H9 (cell line): ENCODE measurements at regions not wholly inside any gene's neighbourhood (a gene's known extent, or its start where the extent isn't known, plus 50 kb on each side); places are given as distances from the start of the nearest gene placed in this dataset.

Experiments used
- DNase-seq: peaks from one replicate; pipeline ENCODE4 v3.0.0-alpha.2; 2017
- H2AFZ ChIP-seq: one replicate; pipeline ENCODE4 v1.6.1; 2013; ENCODE audit warnings: mild to moderate bottlenecking, low read length, control low read depth, moderate library complexity
- H2AK5ac ChIP-seq: 2 replicates; pipeline ENCODE4 v1.6.1; 2013; ENCODE audit warnings: low read length, control low read depth, mixed read lengths; ENCODE audit not compliant: insufficient read length
- H2BK120ac ChIP-seq: one replicate; pipeline ENCODE4 v1.6.1; 2013; ENCODE audit warnings: low read depth, mild to moderate bottlenecking, low read length, control low read depth, inconsistent platforms; ENCODE audit not compliant: poor library complexity, severe bottlenecking
- H2BK12ac ChIP-seq: 2 replicates; pipeline ENCODE4 v1.6.1; 2013; ENCODE audit warnings: low read length, control low read depth, mixed read lengths, low read depth; ENCODE audit not compliant: insufficient read length
- H2BK15ac ChIP-seq: 2 replicates; pipeline ENCODE4 v1.6.1; 2013; ENCODE audit warnings: low read depth, low read length, control low read depth
- H2BK20ac ChIP-seq: one replicate; pipeline ENCODE4 v1.6.1; 2013; ENCODE audit warnings: low read depth, mild to moderate bottlenecking, low read length, control low read depth, inconsistent platforms; ENCODE audit not compliant: poor library complexity, severe bottlenecking
- H2BK5ac ChIP-seq: 2 replicates; pipeline ENCODE4 v1.6.1; 2013; ENCODE audit warnings: low read length, control low read depth, mixed read lengths; ENCODE audit not compliant: insufficient read length
- H3K14ac ChIP-seq: 2 replicates; pipeline ENCODE4 v1.6.1; 2013; ENCODE audit warnings: low read length, control low read depth; ENCODE audit not compliant: insufficient read depth
- H3K18ac ChIP-seq: 2 replicates; pipeline ENCODE4 v1.6.1; 2013; ENCODE audit warnings: low read depth, mild to moderate bottlenecking, mixed read lengths, low read length, control low read depth; ENCODE audit not compliant: insufficient read length
- H3K23ac ChIP-seq: 2 replicates; pipeline ENCODE4 v1.6.1; 2013; ENCODE audit warnings: low read length, control low read depth, mixed read lengths, low read depth; ENCODE audit not compliant: insufficient read length
- H3K23me2 ChIP-seq: 2 replicates; pipeline ENCODE4 v1.6.1; 2013; ENCODE audit warnings: low read depth, mild to moderate bottlenecking, mixed read lengths, low read length, control low read depth; ENCODE audit not compliant: insufficient read length, poor library complexity, severe bottlenecking
- H3K27ac ChIP-seq: 2 replicates; pipeline ENCODE4 v1.5.1; 2013; ENCODE audit warnings: low read length, control low read depth, mixed read lengths, low read depth; ENCODE audit not compliant: insufficient read length
- H3K27me3 ChIP-seq: 2 replicates; pipeline ENCODE4 v1.6.1; 2013; ENCODE audit warnings: low read length, control low read depth, inconsistent platforms; ENCODE audit not compliant: insufficient read depth
- H3K4ac ChIP-seq: 2 replicates; pipeline ENCODE4 v1.6.1; 2013; ENCODE audit warnings: low read depth, mild to moderate bottlenecking, control low read depth, inconsistent platforms, low read length, moderate library complexity
- H3K4me1 ChIP-seq: 2 replicates; pipeline ENCODE4 v1.6.1; 2013; ENCODE audit warnings: low read length, control low read depth, inconsistent platforms; ENCODE audit not compliant: insufficient read depth
- H3K4me2 ChIP-seq: 2 replicates; pipeline ENCODE4 v1.6.1; 2013; ENCODE audit warnings: low read length, control low read depth, mixed read lengths; ENCODE audit not compliant: insufficient read length, insufficient read depth
- H3K56ac ChIP-seq: 2 replicates; pipeline ENCODE4 v1.6.1; 2013; ENCODE audit warnings: low read depth, mild to moderate bottlenecking, mixed read lengths, low read length, control low read depth; ENCODE audit not compliant: insufficient read length
- H3K79me1 ChIP-seq: 2 replicates; pipeline ENCODE4 v1.6.1; 2013; ENCODE audit warnings: low read depth, mild to moderate bottlenecking, moderate library complexity, low read length, control low read depth, inconsistent platforms; ENCODE audit not compliant: insufficient read depth, poor library complexity, severe bottlenecking
- H3K79me2 ChIP-seq: 2 replicates; pipeline ENCODE4 v1.6.1; 2013; ENCODE audit warnings: low read length, control low read depth, inconsistent platforms; ENCODE audit not compliant: insufficient read depth
- H3K9ac ChIP-seq: 2 replicates; pipeline ENCODE4 v1.6.1; 2013; ENCODE audit warnings: low read length, control low read depth, mixed read lengths; ENCODE audit not compliant: insufficient read length; ENCODE audit errors: extremely low read depth
- H3K9me3 ChIP-seq: one replicate; pipeline ENCODE4 v1.6.1; 2013; ENCODE audit warnings: low read depth, low read length, inconsistent platforms; ENCODE audit not compliant: control insufficient read depth
- H3T11ph ChIP-seq: one replicate; pipeline ENCODE4 v1.6.1; 2013; ENCODE audit warnings: mild to moderate bottlenecking, low read length, control low read depth, inconsistent platforms
- H4K20me1 ChIP-seq: one replicate; pipeline ENCODE4 v1.6.1; 2013; ENCODE audit not compliant: control insufficient read depth, insufficient read length, insufficient read depth
- H4K5ac ChIP-seq: 2 replicates; pipeline ENCODE4 v1.6.1; 2013; ENCODE audit warnings: low read depth, mild to moderate bottlenecking, mixed read lengths, low read length, control low read depth; ENCODE audit not compliant: insufficient read length
- H4K8ac ChIP-seq: replicated peaks from 2 replicates; pipeline ENCODE4 v1.6.1; 2013; ENCODE audit warnings: low read length, control low read depth, mixed read lengths, low read depth; ENCODE audit not compliant: insufficient read length
- H4K91ac ChIP-seq: 2 replicates; pipeline ENCODE4 v1.6.1; 2013; ENCODE audit warnings: low read depth, mild to moderate bottlenecking, moderate library complexity, mixed read lengths, low read length, control low read depth; ENCODE audit not compliant: insufficient read length
- H3K27ac Mint-ChIP-seq, 3 experiments: 2 replicates in 2 of 3; 3 replicates in 1 of 3; pipeline ENCODE4 v1.8.0; 2020 to 2021; ENCODE audit warnings: mixed read lengths in 3 of 3, mild to moderate bottlenecking in 1 of 3, moderate library complexity in 1 of 3
- H3K27me3 Mint-ChIP-seq: 2 replicates; pipeline ENCODE4 v1.8.0; 2021; ENCODE audit warnings: low read depth, mild to moderate bottlenecking, moderate library complexity, mixed read lengths
- H3K36me3 Mint-ChIP-seq, 3 experiments: 2 replicates in 2 of 3; 3 replicates in 1 of 3; pipeline ENCODE4 v1.8.0; 2020 to 2021; ENCODE audit warnings: low read depth in 3 of 3, mixed read lengths in 3 of 3; ENCODE audit not compliant: insufficient read depth in 1 of 3
- H3K4me1 Mint-ChIP-seq, 2 experiments: 2 replicates each; pipeline ENCODE4 v1.8.0; 2020; ENCODE audit warnings: mixed read lengths in 2 of 2
- H3K4me3 Mint-ChIP-seq, 2 experiments: 2 replicates in 1 of 2; 3 replicates in 1 of 2; pipeline ENCODE4 v1.8.0; 2020 to 2021; ENCODE audit warnings: mild to moderate bottlenecking in 2 of 2, mixed read lengths in 2 of 2, moderate library complexity in 1 of 2
- H3K9me3 Mint-ChIP-seq, 2 experiments: 2 replicates in 1 of 2; 3 replicates in 1 of 2; pipeline ENCODE4 v1.8.0; 2020; ENCODE audit warnings: mild to moderate bottlenecking in 2 of 2, mixed read lengths in 2 of 2, moderate library complexity in 1 of 2
- WGBS: extraction: QIAGEN DNeasy Blood & Tissue Kit; methylation state at CpG from one replicate; pipeline ENCODE4 v1.1.7; 2013; ENCODE audit warnings: missing lambda C conversion rate, low lambda C conversion rate, mixed read lengths; ENCODE audit not compliant: insufficient read length; ENCODE audit errors: extremely low coverage; 5-methylcytosine and 5-hydroxymethylcytosine counted together
- TF ChIP-seq, protein P1 (sequence below): fragments of 200-600 bp; sonication (generic); conservative IDR thresholded peaks from 3 replicates; pipeline ENCODE4 v1.8.0; 2021; ENCODE audit warnings: antibody characterized with exemption, mild to moderate bottlenecking

- DNase-seq = no peak
- no peak overlapping the region for H3K4me3 Mint-ChIP-seq
- no peak overlapping the region for H3K56ac ChIP-seq
- no peak overlapping the region for H3T11ph ChIP-seq
- H3K27ac ChIP-seq = no peak overlapping the region
- H2BK15ac ChIP-seq = no peak overlapping the region
- H4K5ac ChIP-seq = no peak overlapping the region
- H3K4ac ChIP-seq = no peak overlapping the region
- no peak overlapping the region for H2BK20ac ChIP-seq
- H3K23ac ChIP-seq = no peak overlapping the region
- H2AK5ac ChIP-seq = no peak overlapping the region
- WGBS = no CpG with 5 or more reads among the region's 2 CpGs
- no peaks in the 10 kb centered on the region for H3K23me2 ChIP-seq
- H3K18ac ChIP-seq = no peak overlapping the region
- no peak overlapping the region for H4K91ac ChIP-seq
- no peaks in the 10 kb centered on the region for H3K36me3 Mint-ChIP-seq
- H2BK12ac ChIP-seq = no peak overlapping the region
- no peak overlapping the region for H2BK5ac ChIP-seq
- no peaks in the 10 kb centered on the region for H3K27me3 ChIP-seq
- H3K14ac ChIP-seq = no peak overlapping the region
- H3K4me1 Mint-ChIP-seq = peaks cover 0 to 3% of the 10 kb centered on the region in 2 experiments; a peak in 1 of 4 replicates
- H3K27me3 Mint-ChIP-seq = no peaks in the 10 kb centered on the region
- no peaks in the 10 kb centered on the region for H4K20me1 ChIP-seq
- peaks cover 0 to 2% of the 10 kb centered on the region in 2 experiments; a peak in 1 of 5 replicates for H3K9me3 Mint-ChIP-seq
- no peaks in the 10 kb centered on the region for H3K4me1 ChIP-seq
- H2AFZ ChIP-seq = no peak overlapping the region
- no peaks in the 10 kb centered on the region for H3K79me1 ChIP-seq
- TF ChIP-seq, protein P1, sequence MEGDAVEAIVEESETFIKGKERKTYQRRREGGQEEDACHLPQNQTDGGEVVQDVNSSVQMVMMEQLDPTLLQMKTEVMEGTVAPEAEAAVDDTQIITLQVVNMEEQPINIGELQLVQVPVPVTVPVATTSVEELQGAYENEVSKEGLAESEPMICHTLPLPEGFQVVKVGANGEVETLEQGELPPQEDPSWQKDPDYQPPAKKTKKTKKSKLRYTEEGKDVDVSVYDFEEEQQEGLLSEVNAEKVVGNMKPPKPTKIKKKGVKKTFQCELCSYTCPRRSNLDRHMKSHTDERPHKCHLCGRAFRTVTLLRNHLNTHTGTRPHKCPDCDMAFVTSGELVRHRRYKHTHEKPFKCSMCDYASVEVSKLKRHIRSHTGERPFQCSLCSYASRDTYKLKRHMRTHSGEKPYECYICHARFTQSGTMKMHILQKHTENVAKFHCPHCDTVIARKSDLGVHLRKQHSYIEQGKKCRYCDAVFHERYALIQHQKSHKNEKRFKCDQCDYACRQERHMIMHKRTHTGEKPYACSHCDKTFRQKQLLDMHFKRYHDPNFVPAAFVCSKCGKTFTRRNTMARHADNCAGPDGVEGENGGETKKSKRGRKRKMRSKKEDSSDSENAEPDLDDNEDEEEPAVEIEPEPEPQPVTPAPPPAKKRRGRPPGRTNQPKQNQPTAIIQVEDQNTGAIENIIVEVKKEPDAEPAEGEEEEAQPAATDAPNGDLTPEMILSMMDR = no peak
- H3K79me2 ChIP-seq = no peaks in the 10 kb centered on the region
- H2BK120ac ChIP-seq = no peak overlapping the region
- H3K4me2 ChIP-seq = no peak overlapping the region
- no peak overlapping the region for H4K8ac ChIP-seq
- H3K9ac ChIP-seq = no peak overlapping the region
- H3K9me3 ChIP-seq = no peaks in the 10 kb centered on the region
- H3K27ac Mint-ChIP-seq = peak overlapping the region in 2 of 3 experiments; percentile 7 to 46; a peak in 3 of 7 replicates
Observed at GRCh38 chr13:74320282-74320681, 186.1 kb upstream of the KLF12 start.
